ENCODE measurements at regions not wholly inside any gene's neighbourhood (a gene's known extent, or its start where the extent isn't known, plus 50 kb on each side); places are given as distances from the start of the nearest gene placed in this dataset.
"Not testable (repeated sequence)": the region's sequence is repeated elsewhere in the genome, so short reads cannot be mapped to it uniquely, and the experiment has no call there.

GRCh38 chr17:27959382-27959709 lies 66.2 kb upstream of the LYRM9 start:
- H3K9me3 ChIP-seq (ENCODE audit: control insufficient read depth, insufficient read depth, low read depth, low read length): no peaks in the 10 kb centered on the region
- no peak overlapping the region for H3K4me3 ChIP-seq (ENCODE audit: low read depth in 2 of 2, low read length in 2 of 2)
- DNase-seq (ENCODE audit: low read depth, low spot score) (no peak), ATAC-seq (no peak)
- no peak for TF ChIP-seq POLR2AphosphoS5 (IDR thresholded peaks at IDR 0.05; ENCODE audit: low read depth, low read length)
- TF ChIP-seq SIN3A (IDR thresholded peaks at IDR 0.05; ENCODE audit: borderline replicate concordance, insufficient read depth, low read depth, low read length): no peak
- TF ChIP-seq REST (IDR thresholded peaks at IDR 0.05; ENCODE audit: insufficient read depth in 1 of 2, low read depth in 2 of 2, low read length in 1 of 2): no peak
- no peak for TF ChIP-seq TCF7L2 (IDR thresholded peaks at IDR 0.05; ENCODE audit: low read depth, low read length)
- TF ChIP-seq CTCF (IDR thresholded peaks at IDR 0.05): no peak
- POLR2A ChIA-PET: no interaction called here
- no peak overlapping the region for H3K27ac ChIP-seq (ENCODE audit: low read length)
- H3K27me3 ChIP-seq (ENCODE audit: control insufficient read depth, insufficient read depth, low read length): peaks cover 2% of the 10 kb centered on the region; the same call in 1 of the 2 replicates
- BruUV-seq (replicated peaks): no TSS peak
- no peaks in the 10 kb centered on the region for H3K36me3 ChIP-seq (ENCODE audit: control insufficient read depth, insufficient read depth, low read length)
- in situ Hi-C loops (cut with HindIII; ENCODE audit: low pct_unique_long_range_greater_than_20kb, low sequenced_read_pairs) (no loop called here), intact Hi-C loops (cut with micrococcal nuclease; ENCODE audit: unreplicated experiment) (no loop called here)
- CTCF ChIA-PET: no interaction called here
- no peaks in the 10 kb centered on the region for H3K4me1 ChIP-seq (ENCODE audit: control insufficient read depth, insufficient read depth, low read length)

- H3K4me1 ChIP-seq (ENCODE audit: control insufficient read depth, insufficient read depth, low read length): no peaks in the 10 kb centered on the region
- BruUV-seq (replicated peaks): no TSS peak
- TF ChIP-seq SIN3A (IDR thresholded peaks at IDR 0.05; ENCODE audit: borderline replicate concordance, insufficient read depth, low read depth, low read length) (no peak), POLR2AphosphoS5 (IDR thresholded peaks at IDR 0.05; ENCODE audit: low read depth, low read length) (no peak), TCF7L2 (IDR thresholded peaks at IDR 0.05; ENCODE audit: low read depth, low read length) (no peak), CTCF (IDR thresholded peaks at IDR 0.05) (no peak), REST (IDR thresholded peaks at IDR 0.05; ENCODE audit: insufficient read depth in 1 of 2, low read depth in 2 of 2, low read length in 1 of 2) (no peak)
- POLR2A ChIA-PET: no interaction called here
- H3K9me3 ChIP-seq (ENCODE audit: control insufficient read depth, insufficient read depth, low read depth, low read length): no peaks in the 10 kb centered on the region
- intact Hi-C loops (cut with micrococcal nuclease; ENCODE audit: unreplicated experiment) (no loop called here), in situ Hi-C loops (cut with HindIII; ENCODE audit: low pct_unique_long_range_greater_than_20kb, low sequenced_read_pairs) (no loop called here)
- DNase-seq (ENCODE audit: low read depth, low spot score) (no peak), ATAC-seq (no peak)
- CTCF ChIA-PET: no interaction called here
- no peak overlapping the region for H3K27ac ChIP-seq (ENCODE audit: low read length)
- no peaks in the 10 kb centered on the region for H3K36me3 ChIP-seq (ENCODE audit: control insufficient read depth, insufficient read depth, low read length)
- no peak overlapping the region for H3K4me3 ChIP-seq (ENCODE audit: low read depth in 2 of 2, low read length in 2 of 2)
- H3K27me3 ChIP-seq (ENCODE audit: control insufficient read depth, insufficient read depth, low read length): peaks cover 2% of the 10 kb centered on the region; the same call in 1 of the 2 replicates
These were observed 67.2 kb upstream of the LYRM9 start for GRCh38 chr17:27960183-27960849.

GRCh38 chr17:27962581-27962980 lies 69.4 kb upstream of the LYRM9 start:
- H3K4me1 ChIP-seq (ENCODE audit: control insufficient read depth, insufficient read depth, low read length); DNase-seq (ENCODE audit: low read depth, low spot score); H3K36me3 ChIP-seq (ENCODE audit: control insufficient read depth, insufficient read depth, low read length); in situ Hi-C loops (cut with HindIII; ENCODE audit: low pct_unique_long_range_greater_than_20kb, low sequenced_read_pairs); BruUV-seq (replicated peaks); H3K4me3 ChIP-seq (ENCODE audit: low read depth in 2 of 2, low read length in 2 of 2); H3K27me3 ChIP-seq (ENCODE audit: control insufficient read depth, insufficient read depth, low read length); intact Hi-C loops (cut with micrococcal nuclease; ENCODE audit: unreplicated experiment); H3K27ac ChIP-seq (ENCODE audit: low read length); ATAC-seq; CTCF ChIA-PET; H3K9me3 ChIP-seq (ENCODE audit: control insufficient read depth, insufficient read depth, low read depth, low read length); POLR2A ChIA-PET: not testable (repeated sequence)
